Adrenal gland (tissue), 9 donors: ENCODE measurements at regions not wholly inside any gene's neighbourhood (a gene's known extent, or its start where the extent isn't known, plus 50 kb on each side); places are given as distances from the start of the nearest gene placed in this dataset.

Source experiments
- DNase-seq, 7 donors: peaks; one replicate each; pipeline ENCODE4 v3.0.0-alpha.2; 2019 to 2020
- H3K27ac ChIP-seq, 5 donors: fragments of 200-600 bp; sonication (generic) in 4 of 5; 1 replicate in 3 of 5; 2 replicates in 2 of 5; pipeline versions ENCODE4 v1.5.1 to v1.8.0; 2016 to 2020; ENCODE audit warnings: mild to moderate bottlenecking in 1 of 5
- H3K27me3 ChIP-seq: fragments of 200-600 bp; 2 replicates; pipeline ENCODE4 v1.8.0; 2021
- H3K36me3 ChIP-seq, 2 donors: fragments of 200-600 bp; replicated peaks in 1 of 2; 1 replicate in 1 of 2; 2 replicates in 1 of 2; pipeline versions ENCODE4 v1.5.1 to v1.8.0; 2018 to 2022
- H3K4me1 ChIP-seq, 2 donors: fragments of 200-600 bp; replicated peaks in 1 of 2; 1 replicate in 1 of 2; 2 replicates in 1 of 2; pipeline versions ENCODE4 v1.5.1 to v1.8.0; 2018 to 2021
- H3K4me3 ChIP-seq, 4 donors: fragments of 200-600 bp; sonication (generic) in 3 of 4; one replicate each; pipeline ENCODE4 v1.5.1; 2016 to 2018
- H3K9me3 ChIP-seq, 3 donors: fragments of 200-600 bp; sonication (generic) in 1 of 3; replicated peaks in 1 of 3; 1 replicate in 2 of 3; 2 replicates in 1 of 3; pipeline versions ENCODE4 v1.5.1 to v1.8.0; 2016 to 2021
- POLR2A ChIP-seq, 2 donors: fragments of 450-650 bp; IDR thresholded peaks; one replicate each; pipeline ENCODE4 v1.6.1; 2017; ENCODE audit warnings: antibody characterized with exemption in 2 of 2, mild to moderate bottlenecking in 2 of 2, moderate library complexity in 1 of 2
- WGBS, 4 donors: extraction: QIAGEN DNeasy Blood & Tissue Kit in 2 of 4; methylation state at CpG; one replicate each; pipeline versions ENCODE4 v1.1.5 to v1.1.7; 2013 to 2017; 5-methylcytosine and 5-hydroxymethylcytosine counted together
- intact Hi-C, 2 donors: fragments of 100-400 bp; cut with DNase I; formaldehyde crosslinking; loops; one replicate each; pipeline versions ENCODE4 v1.14.1 to v1.15.0; 2022 to 2023
- TF ChIP-seq, protein P1 (sequence below), 6 experiments: fragments of 450-650 bp in 4 of 6; fragments of 200-600 bp in 2 of 6; sonication (generic) in 1 of 6; IDR thresholded peaks; 1 replicate in 5 of 6; 2 replicates in 1 of 6; pipeline versions ENCODE4 v1.5.1 to v1.8.0; 2016 to 2021; ENCODE audit warnings: antibody characterized with exemption in 6 of 6, mild to moderate bottlenecking in 2 of 6, moderate library complexity in 1 of 6
- donor health status: healthy with polysubstance abuse.
- donor health status: Bipolar disorder and iron deficiency.
- donor health status: DM: yes; HTN: yes; CAD: no.
- donor health status: DM: no; HTN: no; CAD: no.
- donor health status: DM: no; HTN: no; CAD: no.

DNA sequence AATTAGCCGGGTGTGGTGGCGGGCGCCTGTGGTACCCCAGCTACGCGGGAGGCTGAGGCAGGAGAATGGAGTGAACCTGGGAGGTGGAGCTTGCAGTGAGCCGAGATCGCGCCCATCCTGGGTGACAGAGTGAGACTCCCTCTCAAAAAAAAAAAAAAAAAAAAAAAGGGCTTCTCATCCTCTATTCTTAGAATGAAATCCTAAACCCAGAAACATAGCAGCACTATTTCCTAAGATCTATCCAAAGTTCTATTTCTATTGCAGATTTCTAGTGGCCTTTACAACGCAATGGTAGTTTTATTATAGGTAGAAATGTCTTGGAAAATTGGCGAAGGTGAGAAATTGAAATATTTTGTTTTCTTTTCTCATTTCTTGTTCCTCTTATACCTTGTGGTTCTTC, 501.0 kb upstream of the SETBP1 start:
- Histone ChIP-seq H3K27ac (no peak overlapping the region), H3K4me3 (no peak overlapping the region), H3K27me3 (no peaks in the 10 kb centered on the region), H3K9me3 (no peaks in the 10 kb centered on the region), H3K4me1 (no peaks in the 10 kb centered on the region), H3K36me3 (no peaks in the 10 kb centered on the region)
- intact Hi-C loops: no loop called here
- DNase-seq: no peak
- no peak for TF ChIP-seq POLR2A (IDR thresholded peaks at IDR 0.05)
- TF ChIP-seq, protein P1, sequence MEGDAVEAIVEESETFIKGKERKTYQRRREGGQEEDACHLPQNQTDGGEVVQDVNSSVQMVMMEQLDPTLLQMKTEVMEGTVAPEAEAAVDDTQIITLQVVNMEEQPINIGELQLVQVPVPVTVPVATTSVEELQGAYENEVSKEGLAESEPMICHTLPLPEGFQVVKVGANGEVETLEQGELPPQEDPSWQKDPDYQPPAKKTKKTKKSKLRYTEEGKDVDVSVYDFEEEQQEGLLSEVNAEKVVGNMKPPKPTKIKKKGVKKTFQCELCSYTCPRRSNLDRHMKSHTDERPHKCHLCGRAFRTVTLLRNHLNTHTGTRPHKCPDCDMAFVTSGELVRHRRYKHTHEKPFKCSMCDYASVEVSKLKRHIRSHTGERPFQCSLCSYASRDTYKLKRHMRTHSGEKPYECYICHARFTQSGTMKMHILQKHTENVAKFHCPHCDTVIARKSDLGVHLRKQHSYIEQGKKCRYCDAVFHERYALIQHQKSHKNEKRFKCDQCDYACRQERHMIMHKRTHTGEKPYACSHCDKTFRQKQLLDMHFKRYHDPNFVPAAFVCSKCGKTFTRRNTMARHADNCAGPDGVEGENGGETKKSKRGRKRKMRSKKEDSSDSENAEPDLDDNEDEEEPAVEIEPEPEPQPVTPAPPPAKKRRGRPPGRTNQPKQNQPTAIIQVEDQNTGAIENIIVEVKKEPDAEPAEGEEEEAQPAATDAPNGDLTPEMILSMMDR (IDR thresholded peaks at IDR 0.05): no peak
- 93 to 97% (median 95%) methylated on average over 10 of the region's 10 CpGs for WGBS, 4 donors

DNA sequence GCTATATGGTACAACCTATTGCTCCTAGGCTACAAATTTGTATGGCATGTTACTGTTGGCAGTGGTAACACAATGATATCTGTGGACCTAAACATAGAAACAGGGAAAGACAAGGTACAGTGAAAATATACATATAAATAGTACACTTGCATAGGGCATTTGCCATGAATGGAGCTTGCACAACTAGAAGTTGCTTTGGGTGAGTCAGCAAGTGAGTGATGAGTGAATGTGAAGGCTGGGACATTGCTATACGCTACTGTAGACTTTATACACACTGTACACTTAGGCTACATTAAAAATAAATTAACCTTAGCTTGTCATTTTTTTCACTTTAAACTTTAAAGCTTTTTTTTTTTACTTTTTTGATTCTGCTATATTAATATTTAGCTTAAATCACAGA, 500.0 kb upstream of the SETBP1 start:
- no peaks in the 10 kb centered on the region for H3K4me1 ChIP-seq
- no peaks in the 10 kb centered on the region for H3K27me3 ChIP-seq
- intact Hi-C loops: no loop called here
- no peak overlapping the region for H3K27ac ChIP-seq
- no peaks in the 10 kb centered on the region for H3K9me3 ChIP-seq
- TF ChIP-seq, protein P1 (IDR thresholded peaks at IDR 0.05): no peak
- no peak for TF ChIP-seq POLR2A (IDR thresholded peaks at IDR 0.05)
- DNase-seq: no peak
- 74 to 80% (median 76%) methylated on average over 1 of the region's 1 CpG for WGBS, 4 donors
- no peak overlapping the region for H3K4me3 ChIP-seq
- H3K36me3 ChIP-seq: no peaks in the 10 kb centered on the region

DNA sequence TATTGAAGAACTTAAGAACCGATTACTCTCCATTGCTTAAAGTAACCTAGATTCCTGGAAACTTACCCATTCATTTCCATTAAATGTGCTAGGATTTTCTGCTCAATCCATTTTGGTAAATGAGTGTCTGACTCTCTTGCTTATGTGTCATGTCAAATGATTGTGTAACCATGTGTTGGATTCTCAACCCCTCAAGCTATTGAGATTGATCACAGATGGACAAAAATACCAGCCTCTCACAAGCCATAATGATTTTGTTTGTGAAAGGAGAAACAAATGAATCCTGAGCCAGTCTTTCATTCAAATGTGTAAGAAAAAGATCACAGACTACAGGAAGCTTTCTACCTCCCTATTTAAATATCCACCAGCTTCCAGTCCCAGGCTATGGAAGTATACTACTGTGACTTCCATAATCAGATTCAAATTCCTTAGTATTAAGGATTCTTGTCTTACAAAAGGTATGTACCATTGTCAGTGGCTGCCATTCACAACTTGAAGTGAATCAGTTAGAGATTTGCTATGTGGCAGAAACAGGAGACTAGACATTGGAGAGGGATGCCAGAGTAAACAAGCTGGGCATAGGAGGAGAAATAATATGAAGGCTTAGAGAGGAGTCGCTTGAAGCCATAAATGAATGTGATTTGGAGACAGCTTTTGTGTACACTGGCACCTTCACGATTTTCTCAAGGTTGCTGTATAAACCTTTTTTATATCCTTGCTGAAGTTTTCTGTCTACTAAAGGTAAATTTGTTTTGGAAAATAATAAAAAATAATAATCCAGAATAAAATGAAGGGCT, 498.5 kb upstream of the SETBP1 start:
- Histone ChIP-seq H3K9me3 (no peaks in the 10 kb centered on the region), H3K4me1 (no peaks in the 10 kb centered on the region), H3K36me3 (no peaks in the 10 kb centered on the region), H3K27me3 (no peaks in the 10 kb centered on the region), H3K27ac (no peak overlapping the region), H3K4me3 (no peak overlapping the region)
- WGBS, 4 donors: 62 to 68% (median 66%) methylated on average over 3 of the region's 3 CpGs
- intact Hi-C loops: no loop called here
- TF ChIP-seq, protein P1 (IDR thresholded peaks at IDR 0.05): no peak
- no peak for TF ChIP-seq POLR2A (IDR thresholded peaks at IDR 0.05)
- no peak for DNase-seq

DNA sequence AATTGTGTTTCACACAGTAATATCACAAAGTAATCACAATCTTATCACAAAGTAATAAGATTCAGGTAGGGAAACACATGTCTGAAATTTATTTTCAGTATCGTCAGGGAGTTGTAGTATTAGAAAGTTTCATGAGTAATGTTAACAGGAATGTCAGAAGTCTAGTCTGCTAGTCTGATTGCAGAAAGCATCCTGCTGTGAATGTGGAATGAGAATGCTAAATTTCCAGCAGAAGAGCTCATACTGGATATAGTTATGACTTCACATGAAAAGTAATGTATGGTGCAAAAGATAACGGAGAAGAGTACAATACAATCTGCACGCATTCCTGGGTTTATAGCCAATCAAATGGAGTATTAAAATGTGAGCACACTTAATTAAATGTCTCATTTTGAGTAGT, 494.7 kb upstream of the SETBP1 start:
- Histone ChIP-seq H3K9me3 (no peaks in the 10 kb centered on the region), H3K27ac (no peak overlapping the region), H3K4me1 (no peaks in the 10 kb centered on the region), H3K4me3 (no peak overlapping the region), H3K27me3 (no peaks in the 10 kb centered on the region), H3K36me3 (no peaks in the 10 kb centered on the region)
- no peak for DNase-seq
- 86 to 91% (median 88%) methylated on average over 3 of the region's 3 CpGs for WGBS, 4 donors
- intact Hi-C loops: no loop called here
- TF ChIP-seq, protein P1 (IDR thresholded peaks at IDR 0.05): no peak
- no peak for TF ChIP-seq POLR2A (IDR thresholded peaks at IDR 0.05)
